ENCODE measurements at regions not wholly inside any gene's neighbourhood (a gene's known extent, or its start where the extent isn't known, plus 50 kb on each side); places are given as distances from the start of the nearest gene placed in this dataset.

DNA sequence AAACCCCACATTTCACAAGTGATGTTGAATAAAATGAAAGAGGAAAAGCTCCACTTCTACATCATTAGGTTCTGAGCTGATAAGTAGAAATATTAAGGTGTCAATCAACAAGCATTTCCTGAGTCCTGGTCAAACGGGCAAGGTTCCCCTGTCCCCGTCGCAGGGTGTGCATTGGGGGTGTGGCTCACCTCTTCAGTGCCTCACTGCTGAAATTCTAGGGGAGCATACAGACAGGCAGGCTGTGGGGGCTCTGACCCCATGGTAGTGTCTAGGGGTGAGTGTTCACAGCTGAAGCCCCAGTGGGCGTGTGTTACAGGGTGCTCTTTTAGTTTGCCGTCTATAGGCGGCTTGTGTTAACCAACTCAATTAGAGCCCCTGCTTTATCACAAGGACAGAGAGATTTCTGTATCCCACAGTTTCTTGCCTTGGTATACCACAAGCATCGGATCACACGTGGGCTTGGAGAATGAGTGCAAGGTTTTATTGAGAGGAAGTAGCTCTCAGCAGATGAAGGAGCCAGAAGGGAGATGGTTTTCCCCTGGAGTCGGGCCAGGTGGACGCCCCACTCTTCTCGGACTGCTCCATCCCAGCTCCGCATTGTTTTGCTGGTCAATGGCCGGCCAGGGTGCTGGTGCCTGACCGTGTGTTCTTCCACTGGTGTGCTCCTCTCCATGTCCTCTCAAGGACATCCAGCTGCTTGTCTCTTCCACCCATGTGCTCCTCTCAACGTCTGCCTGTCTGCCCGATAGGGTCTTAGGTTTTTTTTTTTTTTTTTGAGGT, 238.2 kb upstream of the NLRP1 start:
- H3K27me3 ChIP-seq (replicated peaks), result no peaks in the 10 kb centered on the region
- in situ Hi-C loops (cut with HindIII; ENCODE audit: low pct_ligation_motif_present, low sequenced_read_pairs), result no loop called here
- TF ChIP-seq, protein P1, sequence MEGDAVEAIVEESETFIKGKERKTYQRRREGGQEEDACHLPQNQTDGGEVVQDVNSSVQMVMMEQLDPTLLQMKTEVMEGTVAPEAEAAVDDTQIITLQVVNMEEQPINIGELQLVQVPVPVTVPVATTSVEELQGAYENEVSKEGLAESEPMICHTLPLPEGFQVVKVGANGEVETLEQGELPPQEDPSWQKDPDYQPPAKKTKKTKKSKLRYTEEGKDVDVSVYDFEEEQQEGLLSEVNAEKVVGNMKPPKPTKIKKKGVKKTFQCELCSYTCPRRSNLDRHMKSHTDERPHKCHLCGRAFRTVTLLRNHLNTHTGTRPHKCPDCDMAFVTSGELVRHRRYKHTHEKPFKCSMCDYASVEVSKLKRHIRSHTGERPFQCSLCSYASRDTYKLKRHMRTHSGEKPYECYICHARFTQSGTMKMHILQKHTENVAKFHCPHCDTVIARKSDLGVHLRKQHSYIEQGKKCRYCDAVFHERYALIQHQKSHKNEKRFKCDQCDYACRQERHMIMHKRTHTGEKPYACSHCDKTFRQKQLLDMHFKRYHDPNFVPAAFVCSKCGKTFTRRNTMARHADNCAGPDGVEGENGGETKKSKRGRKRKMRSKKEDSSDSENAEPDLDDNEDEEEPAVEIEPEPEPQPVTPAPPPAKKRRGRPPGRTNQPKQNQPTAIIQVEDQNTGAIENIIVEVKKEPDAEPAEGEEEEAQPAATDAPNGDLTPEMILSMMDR (IDR thresholded peaks at IDR 0.05; ENCODE audit: low read depth, low read length, missing control alignments), result no peak
- H3K36me3 ChIP-seq (replicated peaks), result no peaks in the 10 kb centered on the region
- no peak overlapping the region for H3K4me3 ChIP-seq (ENCODE audit: low read depth, low read length)
- no peak for DNase-seq
- no peak overlapping the region for H3K27ac ChIP-seq

DNA sequence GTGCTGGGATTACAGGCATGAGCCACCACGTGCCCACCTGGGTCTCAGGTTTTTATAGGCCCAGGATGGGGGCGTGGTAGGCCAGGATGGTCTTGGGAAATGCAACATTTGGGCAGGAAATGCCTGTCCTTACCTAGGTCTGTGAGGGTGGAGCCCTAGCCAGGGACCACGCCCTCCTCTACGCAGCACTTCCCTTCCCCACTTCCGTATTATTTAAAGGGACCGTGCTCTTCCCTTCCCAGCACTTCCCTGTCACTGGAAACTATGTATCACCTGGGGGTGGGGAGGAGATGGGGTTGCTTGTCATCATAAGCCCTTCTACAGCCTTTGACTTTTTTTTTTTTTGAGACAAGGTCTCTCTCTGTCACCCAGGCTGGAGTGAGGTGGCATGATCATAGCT, 238.9 kb upstream of the NLRP1 start:
- Histone ChIP-seq H3K4me3 (ENCODE audit: low read depth, low read length) (no peak overlapping the region), H3K27me3 (replicated peaks) (no peaks in the 10 kb centered on the region), H3K36me3 (replicated peaks) (no peaks in the 10 kb centered on the region), H3K27ac (no peak overlapping the region)
- in situ Hi-C loops (cut with HindIII; ENCODE audit: low pct_ligation_motif_present, low sequenced_read_pairs), result no loop called here
- TF ChIP-seq, protein P1 (IDR thresholded peaks at IDR 0.05; ENCODE audit: low read depth, low read length, missing control alignments), result no peak
- DNase-seq, result no peak

DNA sequence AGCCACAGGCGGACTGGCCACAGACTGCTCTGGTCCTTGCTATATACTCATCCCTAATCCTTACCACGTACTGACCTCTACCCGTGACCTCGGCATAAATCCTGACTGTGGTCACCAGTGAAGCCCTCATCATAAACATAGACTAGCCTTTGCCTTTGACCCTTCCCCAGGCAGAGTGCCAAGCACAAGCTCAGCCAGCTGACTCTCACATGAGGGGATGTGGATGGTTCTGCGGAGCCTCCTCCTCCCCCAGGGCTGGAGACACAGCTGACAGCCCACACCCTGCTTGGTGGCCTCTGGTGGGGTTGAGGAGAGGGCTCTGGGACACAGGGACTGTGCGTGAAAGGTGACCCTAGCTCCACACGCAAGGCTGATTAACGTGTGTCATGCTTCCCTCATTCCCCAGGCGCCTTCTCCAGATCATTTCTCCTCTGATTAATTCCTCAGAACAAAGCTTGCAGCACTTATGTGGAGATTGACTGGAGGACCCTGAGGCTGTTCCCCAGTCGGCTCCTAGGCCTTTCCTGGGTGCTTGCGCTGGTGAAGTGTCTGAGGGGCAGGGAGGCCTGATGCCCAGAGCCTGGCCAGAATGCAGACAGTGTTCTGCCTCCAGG, 241.5 kb upstream of the NLRP1 start:
- Histone ChIP-seq H3K36me3 (replicated peaks) (no peaks in the 10 kb centered on the region), H3K4me3 (ENCODE audit: low read depth, low read length) (no peak overlapping the region), H3K27ac (peak overlapping the region; percentile 31), H3K27me3 (replicated peaks) (no peaks in the 10 kb centered on the region)
- peak; percentile 53 for DNase-seq
- in situ Hi-C loops (cut with HindIII; ENCODE audit: low pct_ligation_motif_present, low sequenced_read_pairs), result no loop called here
- TF ChIP-seq, protein P1 (IDR thresholded peaks at IDR 0.05; ENCODE audit: low read depth, low read length, missing control alignments), result no peak

DNA sequence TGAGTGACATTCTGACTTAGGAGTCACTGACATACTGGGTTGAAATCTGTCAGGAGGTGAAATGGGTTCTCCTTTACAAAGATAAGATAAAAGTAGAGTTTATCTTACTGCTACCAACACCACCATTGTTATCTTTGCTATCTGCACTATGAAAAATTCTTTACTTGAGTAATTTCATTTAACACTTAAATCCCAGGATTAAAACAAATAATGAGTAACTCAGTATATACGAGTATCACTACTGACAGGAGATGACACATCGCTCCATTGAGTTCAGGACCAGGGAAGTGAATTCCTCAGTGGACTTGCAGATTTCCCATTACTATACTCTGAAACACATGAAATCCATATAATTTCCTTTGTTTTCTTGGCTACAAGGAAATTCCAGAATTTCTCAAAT, 242.1 kb upstream of the NLRP1 start:
- in situ Hi-C loops (cut with HindIII; ENCODE audit: low pct_ligation_motif_present, low sequenced_read_pairs), result no loop called here
- Histone ChIP-seq H3K27ac (peak overlapping the region; percentile 31), H3K36me3 (replicated peaks) (no peaks in the 10 kb centered on the region), H3K4me3 (ENCODE audit: low read depth, low read length) (no peak overlapping the region), H3K27me3 (replicated peaks) (no peaks in the 10 kb centered on the region)
- peak; percentile 25 for DNase-seq
- TF ChIP-seq, protein P1 (IDR thresholded peaks at IDR 0.05; ENCODE audit: low read depth, low read length, missing control alignments), result no peak

DNA sequence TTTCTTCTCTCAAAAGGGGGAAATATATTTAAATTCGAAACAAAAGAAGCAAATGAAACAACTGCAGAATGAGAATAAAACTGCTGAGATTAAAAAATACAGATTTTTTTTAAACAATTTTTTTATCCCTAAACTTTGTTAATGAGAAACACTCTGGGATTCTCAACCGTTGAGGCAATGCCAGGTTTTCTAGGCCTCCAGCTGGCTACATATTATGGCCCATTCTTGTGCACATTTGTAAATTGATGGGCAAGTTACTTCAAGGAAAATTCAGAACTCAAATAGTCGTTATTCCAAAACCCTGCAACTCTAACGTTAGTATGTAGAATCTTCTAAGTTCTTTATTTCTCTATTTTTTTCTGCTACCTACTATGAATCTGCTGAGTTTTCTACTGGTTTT, 239.3 kb upstream of the WSCD1 start:
- H3K4me3 ChIP-seq (ENCODE audit: low read depth, low read length), result no peak overlapping the region
- in situ Hi-C loops (cut with HindIII; ENCODE audit: low pct_ligation_motif_present, low sequenced_read_pairs), result no loop called here
- no peak overlapping the region for H3K27ac ChIP-seq
- TF ChIP-seq, protein P1 (IDR thresholded peaks at IDR 0.05; ENCODE audit: low read depth, low read length, missing control alignments), result no peak
- no peaks in the 10 kb centered on the region for H3K36me3 ChIP-seq (replicated peaks)
- H3K27me3 ChIP-seq (replicated peaks), result no peaks in the 10 kb centered on the region
- no peak for DNase-seq
